Mesothelial cell of epicardium (in vitro differentiated cells): ENCODE measurements at regions not wholly inside any gene's neighbourhood (a gene's known extent, or its start where the extent isn't known, plus 50 kb on each side); places are given as distances from the start of the nearest gene placed in this dataset.
"Not testable (repeated sequence)": the region's sequence is repeated elsewhere in the genome, so short reads cannot be mapped to it uniquely, and the experiment has no call there.

ENCODE experiments used
- DNase-seq, 2 experiments: peaks; one replicate each; pipeline ENCODE4 v3.0.0; 2021; ENCODE audit warnings: low spot score in 2 of 2; ENCODE audit not compliant: unreplicated experiment in 2 of 2
- H3K27ac Mint-ChIP-seq: 2 replicates; pipeline ENCODE4 v1.8.0; 2021; ENCODE audit warnings: mixed read lengths
- H3K27me3 Mint-ChIP-seq: 2 replicates; pipeline ENCODE4 v1.8.0; 2021; ENCODE audit warnings: low read depth, mixed read lengths
- H3K36me3 Mint-ChIP-seq: 2 replicates; pipeline ENCODE4 v1.8.0; 2021; ENCODE audit warnings: mixed read lengths
- H3K4me1 Mint-ChIP-seq: 2 replicates; pipeline ENCODE4 v1.8.0; 2021; ENCODE audit warnings: mixed read lengths
- H3K4me3 Mint-ChIP-seq: 2 replicates; pipeline ENCODE4 v1.8.0; 2021; ENCODE audit warnings: mild to moderate bottlenecking, moderate library complexity, mixed read lengths
- H3K9me3 Mint-ChIP-seq: 2 replicates; pipeline ENCODE4 v1.8.0; 2021; ENCODE audit warnings: mixed read lengths
- CTCF ChIP-seq: fragments of 200-600 bp; sonication (generic); IDR thresholded peaks from one replicate; pipeline ENCODE4 v1.5.0; 2021; ENCODE audit warnings: antibody characterized with exemption; ENCODE audit not compliant: unreplicated experiment

- H3K4me3 Mint-ChIP-seq, result no peak overlapping the region
- H3K36me3 Mint-ChIP-seq, result no peaks in the 10 kb centered on the region
Measured at GRCh38 chr2:163982938-163983337, 247.1 kb upstream of the FIGN start.

GRCh38 chr2:163974766-163975165, 239.0 kb upstream of the FIGN start:
- Mint-ChIP-seq H3K36me3 (no peaks in the 10 kb centered on the region), H3K4me3 (no peak overlapping the region), H3K27ac (no peak overlapping the region), H3K27me3 (no peaks in the 10 kb centered on the region), H3K4me1 (no peaks in the 10 kb centered on the region), H3K9me3 (no peaks in the 10 kb centered on the region)
- no peak for TF ChIP-seq CTCF
- no peak for DNase-seq

More at GRCh38 chr2:163982938-163983337, 247.1 kb upstream of the FIGN start:
- no peak for TF ChIP-seq CTCF
- H3K27me3 Mint-ChIP-seq, result no peaks in the 10 kb centered on the region
- H3K9me3 Mint-ChIP-seq, result no peaks in the 10 kb centered on the region
- DNase-seq, result no peak
- H3K27ac Mint-ChIP-seq, result no peak overlapping the region
- no peaks in the 10 kb centered on the region for H3K4me1 Mint-ChIP-seq

- no peak for DNase-seq
- no peak overlapping the region for H3K4me3 Mint-ChIP-seq
- H3K36me3 Mint-ChIP-seq, result no peaks in the 10 kb centered on the region
- no peaks in the 10 kb centered on the region for H3K9me3 Mint-ChIP-seq
- H3K27ac Mint-ChIP-seq, result no peak overlapping the region
- no peaks in the 10 kb centered on the region for H3K27me3 Mint-ChIP-seq
- TF ChIP-seq CTCF, result no peak
- peaks cover 3% of the 10 kb centered on the region for H3K4me1 Mint-ChIP-seq
Measured at GRCh38 chr2:163970058-163970813, 234.4 kb upstream of the FIGN start.

- H3K4me1 Mint-ChIP-seq, DNase-seq, H3K36me3 Mint-ChIP-seq, H3K9me3 Mint-ChIP-seq, H3K27ac Mint-ChIP-seq, H3K4me3 Mint-ChIP-seq, H3K27me3 Mint-ChIP-seq: not testable (repeated sequence)
Measured at GRCh38 chr2:163964278-163964677, 228.5 kb upstream of the FIGN start.

- Mint-ChIP-seq H3K9me3 (no peaks in the 10 kb centered on the region), H3K36me3 (no peaks in the 10 kb centered on the region), H3K27me3 (no peaks in the 10 kb centered on the region), H3K27ac (no peak overlapping the region), H3K4me1 (no peaks in the 10 kb centered on the region), H3K4me3 (no peak overlapping the region)
- TF ChIP-seq CTCF, result no peak
- DNase-seq, result no peak
Measured at GRCh38 chr2:163953390-163953907, 217.6 kb upstream of the FIGN start.

GRCh38 chr2:163951312-163951711, 215.5 kb upstream of the FIGN start:
- H3K27ac Mint-ChIP-seq, result no peak overlapping the region
- H3K27me3 Mint-ChIP-seq, result no peaks in the 10 kb centered on the region
- H3K36me3 Mint-ChIP-seq, result no peaks in the 10 kb centered on the region
- no peak overlapping the region for H3K4me3 Mint-ChIP-seq
- no peaks in the 10 kb centered on the region for H3K9me3 Mint-ChIP-seq
- no peak for TF ChIP-seq CTCF
- H3K4me1 Mint-ChIP-seq, result no peaks in the 10 kb centered on the region
- no peak for DNase-seq
